GM19438 (cell line): ENCODE measurements at regions not wholly inside any gene's neighbourhood (a gene's known extent, or its start where the extent isn't known, plus 50 kb on each side); places are given as distances from the start of the nearest gene placed in this dataset.
"Not testable (repeated sequence)": the region's sequence is repeated elsewhere in the genome, so short reads cannot be mapped to it uniquely, and the experiment has no call there.

Experiments used
- ATAC-seq: cut with Tn5 transposase; IDR thresholded peaks from one replicate; pipeline ENCODE4 v1.9.1; 2021; ENCODE audit warnings: low read depth; ENCODE audit not compliant: unreplicated experiment

- no peak for ATAC-seq
Observed at GRCh38 chr2:143939626-143940330, 580.1 kb downstream of the ZEB2 start.

GRCh38 chr2:143937723-143938350, 582.1 kb downstream of the ZEB2 start:
- no peak for ATAC-seq

GRCh38 chr2:143936848-143937722, 582.8 kb downstream of the ZEB2 start:
- peak; percentile 67 for ATAC-seq

- ATAC-seq: no peak
Observed at GRCh38 chr2:143936538-143936847, 583.4 kb downstream of the ZEB2 start.

- no peak for ATAC-seq
Observed at GRCh38 chr2:143935482-143935752, 584.5 kb downstream of the ZEB2 start.

- ATAC-seq: no peak
Observed at GRCh38 chr2:143934626-143935481, 585.1 kb downstream of the ZEB2 start.

- no peak for ATAC-seq
Observed at GRCh38 chr2:143933946-143934569, 585.9 kb downstream of the ZEB2 start.

GRCh38 chr2:143930891-143931290, 589.0 kb downstream of the ZEB2 start:
- no peak for ATAC-seq

- ATAC-seq: no peak
Observed at GRCh38 chr2:143928613-143929012, 591.3 kb downstream of the ZEB2 start.

- no peak for ATAC-seq
Observed at GRCh38 chr2:143928184-143928583, 591.7 kb downstream of the ZEB2 start.

GRCh38 chr2:143926736-143927135, 593.2 kb downstream of the ZEB2 start:
- no peak for ATAC-seq

- ATAC-seq: not testable (repeated sequence)
Observed at GRCh38 chr2:143922261-143922830, 597.6 kb downstream of the ZEB2 start.

- ATAC-seq: no peak
Observed at GRCh38 chr2:143918465-143918989, 601.4 kb downstream of the ZEB2 start.

GRCh38 chr2:143916781-143917180, 603.1 kb downstream of the ZEB2 start:
- ATAC-seq: no peak

- no peak for ATAC-seq
Observed at GRCh38 chr2:143909577-143910353, 610.2 kb downstream of the ZEB2 start.

GRCh38 chr2:143908843-143909242, 611.1 kb downstream of the ZEB2 start:
- ATAC-seq: no peak

GRCh38 chr2:143907801-143908200, 612.1 kb downstream of the ZEB2 start:
- ATAC-seq: no peak

- no peak for ATAC-seq
Observed at GRCh38 chr2:143906850-143907249, 613.1 kb downstream of the ZEB2 start.

- ATAC-seq: no peak
Observed at GRCh38 chr2:143905587-143905986, 614.3 kb downstream of the ZEB2 start.
